ENCODE measurements at regions not wholly inside any gene's neighbourhood (a gene's known extent, or its start where the extent isn't known, plus 50 kb on each side); places are given as distances from the start of the nearest gene placed in this dataset.

GRCh38 chr12:126347421-126347820 is 1282.2 kb downstream of the AACS start:
- no peaks in the 10 kb centered on the region for H3K27me3 ChIP-seq (ENCODE audit: control insufficient read depth, insufficient read depth, low read length)
- no peaks in the 10 kb centered on the region for H3K36me3 ChIP-seq (ENCODE audit: control insufficient read depth, insufficient read depth, low read length)
- no peak for ATAC-seq
- no peaks in the 10 kb centered on the region for H3K9me3 ChIP-seq (ENCODE audit: control insufficient read depth, insufficient read depth, low read length)
- intact Hi-C loops (cut with micrococcal nuclease) = no loop called here
- Mint-ChIP-seq H3K27ac (no peak overlapping the region), H3K36me3 (no peaks in the 10 kb centered on the region), H3K4me1 (no peaks in the 10 kb centered on the region), H3K4me3 (no peak overlapping the region), H3K27me3 (ENCODE audit: low read depth in 2 of 2) (no peaks in the 10 kb centered on the region), H3K9me3 (peaks cover 10 to 12% of the 10 kb centered on the region in 2 donors)
- H3K4me3 ChIP-seq (ENCODE audit: low read length) = no peak overlapping the region
- no peak for DNase-seq
- no peaks in the 10 kb centered on the region for H3K4me1 ChIP-seq (ENCODE audit: control insufficient read depth, insufficient read depth, low read length)
- no peak overlapping the region for H3K27ac ChIP-seq (ENCODE audit: low read length)
- TF ChIP-seq, protein P1, sequence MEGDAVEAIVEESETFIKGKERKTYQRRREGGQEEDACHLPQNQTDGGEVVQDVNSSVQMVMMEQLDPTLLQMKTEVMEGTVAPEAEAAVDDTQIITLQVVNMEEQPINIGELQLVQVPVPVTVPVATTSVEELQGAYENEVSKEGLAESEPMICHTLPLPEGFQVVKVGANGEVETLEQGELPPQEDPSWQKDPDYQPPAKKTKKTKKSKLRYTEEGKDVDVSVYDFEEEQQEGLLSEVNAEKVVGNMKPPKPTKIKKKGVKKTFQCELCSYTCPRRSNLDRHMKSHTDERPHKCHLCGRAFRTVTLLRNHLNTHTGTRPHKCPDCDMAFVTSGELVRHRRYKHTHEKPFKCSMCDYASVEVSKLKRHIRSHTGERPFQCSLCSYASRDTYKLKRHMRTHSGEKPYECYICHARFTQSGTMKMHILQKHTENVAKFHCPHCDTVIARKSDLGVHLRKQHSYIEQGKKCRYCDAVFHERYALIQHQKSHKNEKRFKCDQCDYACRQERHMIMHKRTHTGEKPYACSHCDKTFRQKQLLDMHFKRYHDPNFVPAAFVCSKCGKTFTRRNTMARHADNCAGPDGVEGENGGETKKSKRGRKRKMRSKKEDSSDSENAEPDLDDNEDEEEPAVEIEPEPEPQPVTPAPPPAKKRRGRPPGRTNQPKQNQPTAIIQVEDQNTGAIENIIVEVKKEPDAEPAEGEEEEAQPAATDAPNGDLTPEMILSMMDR (IDR thresholded peaks at IDR 0.05) = no peak
- 60% methylated on average over 5 of the region's 5 CpGs for WGBS (ENCODE audit: insufficient coverage)

- Histone ChIP-seq H3K27ac (ENCODE audit: low read length) (no peak overlapping the region), H3K4me3 (ENCODE audit: low read length) (no peak overlapping the region), H3K4me1 (ENCODE audit: control insufficient read depth, insufficient read depth, low read length) (no peaks in the 10 kb centered on the region), H3K9me3 (ENCODE audit: control insufficient read depth, insufficient read depth, low read length) (no peaks in the 10 kb centered on the region), H3K27me3 (ENCODE audit: control insufficient read depth, insufficient read depth, low read length) (no peaks in the 10 kb centered on the region), H3K36me3 (ENCODE audit: control insufficient read depth, insufficient read depth, low read length) (no peaks in the 10 kb centered on the region)
- H3K4me3 Mint-ChIP-seq = no peak overlapping the region
- DNase-seq (no peak), ATAC-seq (no peak)
- WGBS (ENCODE audit: insufficient coverage) = 83% methylated on average over 5 of the region's 5 CpGs
- H3K36me3 Mint-ChIP-seq = no peaks in the 10 kb centered on the region
- intact Hi-C loops (cut with micrococcal nuclease) = no loop called here
- no peaks in the 10 kb centered on the region for H3K4me1 Mint-ChIP-seq
- no peak overlapping the region for H3K27ac Mint-ChIP-seq
- TF ChIP-seq, protein P1 (IDR thresholded peaks at IDR 0.05) = no peak
- no peaks in the 10 kb centered on the region for H3K27me3 Mint-ChIP-seq (ENCODE audit: low read depth in 2 of 2)
- peaks cover 9 to 13% of the 10 kb centered on the region in 2 donors for H3K9me3 Mint-ChIP-seq
Observed at GRCh38 chr12:126349383-126349782, 1284.1 kb downstream of the AACS start.

- H3K27ac Mint-ChIP-seq = no peak overlapping the region
- H3K4me1 ChIP-seq (ENCODE audit: control insufficient read depth, insufficient read depth, low read length) = no peaks in the 10 kb centered on the region
- no peaks in the 10 kb centered on the region for H3K36me3 Mint-ChIP-seq
- peaks cover 3% of the 10 kb centered on the region for H3K9me3 ChIP-seq (ENCODE audit: control insufficient read depth, insufficient read depth, low read length)
- H3K4me1 Mint-ChIP-seq = no peaks in the 10 kb centered on the region
- H3K4me3 ChIP-seq (ENCODE audit: low read length) = no peak overlapping the region
- intact Hi-C loops (cut with micrococcal nuclease) = no loop called here
- peaks cover 9 to 11% of the 10 kb centered on the region in 2 donors for H3K9me3 Mint-ChIP-seq
- no peaks in the 10 kb centered on the region for H3K36me3 ChIP-seq (ENCODE audit: control insufficient read depth, insufficient read depth, low read length)
- DNase-seq = no peak
- H3K4me3 Mint-ChIP-seq = no peak overlapping the region
- no peak overlapping the region for H3K27ac ChIP-seq (ENCODE audit: low read length)
- TF ChIP-seq, protein P1 (IDR thresholded peaks at IDR 0.05) = no peak
- WGBS (ENCODE audit: insufficient coverage) = 11% methylated on average over 1 of the region's 1 CpG
- no peaks in the 10 kb centered on the region for H3K27me3 ChIP-seq (ENCODE audit: control insufficient read depth, insufficient read depth, low read length)
- no peak for ATAC-seq
- no peaks in the 10 kb centered on the region for H3K27me3 Mint-ChIP-seq (ENCODE audit: low read depth in 2 of 2)
Observed at GRCh38 chr12:126353604-126354003, 1288.4 kb downstream of the AACS start.

GRCh38 chr12:126354633-126355032 is 1289.4 kb downstream of the AACS start:
- peaks cover 3% of the 10 kb centered on the region for H3K9me3 ChIP-seq (ENCODE audit: control insufficient read depth, insufficient read depth, low read length)
- intact Hi-C loops (cut with micrococcal nuclease) = no loop called here
- H3K4me3 Mint-ChIP-seq = no peak overlapping the region
- ATAC-seq (no peak), DNase-seq (no peak)
- H3K27me3 ChIP-seq (ENCODE audit: control insufficient read depth, insufficient read depth, low read length) = no peaks in the 10 kb centered on the region
- no peak overlapping the region for H3K27ac ChIP-seq (ENCODE audit: low read length)
- no peaks in the 10 kb centered on the region for H3K36me3 ChIP-seq (ENCODE audit: control insufficient read depth, insufficient read depth, low read length)
- no peaks in the 10 kb centered on the region for H3K36me3 Mint-ChIP-seq
- H3K4me3 ChIP-seq (ENCODE audit: low read length) = no peak overlapping the region
- H3K9me3 Mint-ChIP-seq = peaks cover 7 to 11% of the 10 kb centered on the region in 2 donors
- H3K4me1 ChIP-seq (ENCODE audit: control insufficient read depth, insufficient read depth, low read length) = no peaks in the 10 kb centered on the region
- TF ChIP-seq, protein P1 (IDR thresholded peaks at IDR 0.05) = no peak
- no peaks in the 10 kb centered on the region for H3K4me1 Mint-ChIP-seq
- WGBS (ENCODE audit: insufficient coverage) = 59% methylated on average over 2 of the region's 4 CpGs
- H3K27me3 Mint-ChIP-seq (ENCODE audit: low read depth in 2 of 2) = no peaks in the 10 kb centered on the region
- H3K27ac Mint-ChIP-seq = no peak overlapping the region

All from natural killer cell (primary cell).